Pancreas (tissue), 10 donors: ENCODE measurements at regions not wholly inside any gene's neighbourhood (a gene's known extent, or its start where the extent isn't known, plus 50 kb on each side); places are given as distances from the start of the nearest gene placed in this dataset.
A peak's percentile ranks its signal among the peaks of the same experiment; 100 is the strongest.

Source experiments
- ATAC-seq, 4 donors: fragments of 200-7000 bp; cut with Tn5 transposase; one replicate each; pipeline versions ENCODE4 v1.8.0 to v1.9.1; 2020; ENCODE audit warnings: mild to moderate bottlenecking in 4 of 4, moderate library complexity in 4 of 4
- DNase-seq, 6 donors: peaks; one replicate each; pipeline ENCODE4 v3.0.0-alpha.2; 2020
- FAIRE-seq: peaks from 2 replicates; lab custom pipeline; 2012; peaks lifted over from hg19 to GRCh38; lab: Jason Lieb, UNC
- H3K27ac ChIP-seq, 4 donors: fragments of 200-600 bp; sonication (generic); 1 replicate in 3 of 4; 2 replicates in 1 of 4; pipeline versions ENCODE4 v1.5.0 to v1.8.0; 2020
- H3K27me3 ChIP-seq, 4 donors: fragments of 200-600 bp; one replicate each; pipeline ENCODE4 v1.8.0; 2021
- H3K36me3 ChIP-seq, 3 donors: fragments of 200-600 bp; sonication (generic) in 1 of 3; one replicate each; pipeline versions ENCODE4 v1.5.0 to v1.8.0; 2020 to 2021
- H3K4me1 ChIP-seq, 3 donors: fragments of 200-600 bp; one replicate each; pipeline ENCODE4 v1.8.0; 2021
- H3K4me3 ChIP-seq, 4 donors: fragments of 200-600 bp; sonication (generic) in 2 of 4; one replicate each; pipeline versions ENCODE4 v1.5.0 to v1.8.0; 2020 to 2021
- H3K9me3 ChIP-seq, 4 donors: fragments of 200-600 bp; one replicate each; pipeline ENCODE4 v1.8.0; 2021
- WGBS, 2 donors: extraction: QIAGEN DNeasy Blood & Tissue Kit; methylation state at CpG; one replicate each; pipeline ENCODE4 v1.1.7; 2013; 5-methylcytosine and 5-hydroxymethylcytosine counted together
- intact Hi-C, 3 donors: fragments of 100-400 bp; cut with DNase I; formaldehyde crosslinking; loops; one replicate each; pipeline versions ENCODE4 v1.11.1 to v1.14.2; 2022
- TF ChIP-seq, protein P1 (sequence below), 4 donors: fragments of 200-600 bp; sonication (generic) in 3 of 4; IDR thresholded peaks; one replicate each; pipeline versions ENCODE4 v1.5.0 to v1.8.0; 2021; ENCODE audit warnings: antibody characterized with exemption in 4 of 4
- donor health status: healthy with polysubstance abuse.
- donor health status: DM: no; HTN: no; CAD: no; lungs with moderate emphysema.
- donor health status: DM: no; HTN: no; CAD: no.
- donor health status: control.
- donor health status: control.
- donor health status: Bipolar disorder and iron deficiency.
- donor health status: DM: yes; HTN: yes; CAD: no.
- donor health status: DM: no; HTN: no; CAD: no.
- donor health status: DM: no; HTN: no; CAD: no.
- donor health status: DM: yes; HTN: yes; CAD: no.

DNA sequence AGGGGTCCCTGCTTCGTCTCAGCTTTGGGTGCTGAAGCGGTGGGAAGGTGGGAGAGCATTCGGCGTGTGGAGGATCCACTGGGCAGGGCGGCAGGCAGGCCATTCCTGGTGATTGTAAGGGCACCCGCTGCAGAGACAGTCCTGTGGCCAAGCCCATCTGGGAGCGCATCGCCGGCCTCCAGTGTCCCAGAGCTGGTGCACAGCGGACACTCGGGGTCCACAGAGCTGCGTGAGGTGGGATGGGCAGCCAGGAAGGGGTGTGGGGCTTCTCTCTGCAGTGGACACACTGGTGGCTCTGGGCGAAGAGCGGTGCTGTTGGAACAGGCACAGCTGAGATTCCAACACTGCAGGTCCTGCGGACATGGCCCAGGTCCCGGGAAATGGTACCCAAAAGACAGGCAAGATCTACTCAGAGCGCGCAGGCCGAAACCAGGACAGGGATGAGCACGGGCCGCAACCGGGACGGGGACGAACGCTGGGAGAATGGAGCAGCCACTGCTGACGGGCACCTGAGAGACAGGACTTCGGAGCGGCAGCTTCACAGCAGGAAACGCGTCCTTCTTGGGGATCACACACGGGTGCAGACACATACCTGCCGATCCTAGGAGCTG is 188.2 kb downstream of the ERMARD start:
- intact Hi-C loops, result no loop called here
- H3K36me3 ChIP-seq, result no peaks in the 10 kb centered on the region
- no peak overlapping the region for H3K4me3 ChIP-seq
- WGBS, 2 donors, result 92 to 94% methylated on average over 32 of the region's 32 CpGs
- no peaks in the 10 kb centered on the region for H3K9me3 ChIP-seq
- no peak for FAIRE-seq
- TF ChIP-seq, protein P1, sequence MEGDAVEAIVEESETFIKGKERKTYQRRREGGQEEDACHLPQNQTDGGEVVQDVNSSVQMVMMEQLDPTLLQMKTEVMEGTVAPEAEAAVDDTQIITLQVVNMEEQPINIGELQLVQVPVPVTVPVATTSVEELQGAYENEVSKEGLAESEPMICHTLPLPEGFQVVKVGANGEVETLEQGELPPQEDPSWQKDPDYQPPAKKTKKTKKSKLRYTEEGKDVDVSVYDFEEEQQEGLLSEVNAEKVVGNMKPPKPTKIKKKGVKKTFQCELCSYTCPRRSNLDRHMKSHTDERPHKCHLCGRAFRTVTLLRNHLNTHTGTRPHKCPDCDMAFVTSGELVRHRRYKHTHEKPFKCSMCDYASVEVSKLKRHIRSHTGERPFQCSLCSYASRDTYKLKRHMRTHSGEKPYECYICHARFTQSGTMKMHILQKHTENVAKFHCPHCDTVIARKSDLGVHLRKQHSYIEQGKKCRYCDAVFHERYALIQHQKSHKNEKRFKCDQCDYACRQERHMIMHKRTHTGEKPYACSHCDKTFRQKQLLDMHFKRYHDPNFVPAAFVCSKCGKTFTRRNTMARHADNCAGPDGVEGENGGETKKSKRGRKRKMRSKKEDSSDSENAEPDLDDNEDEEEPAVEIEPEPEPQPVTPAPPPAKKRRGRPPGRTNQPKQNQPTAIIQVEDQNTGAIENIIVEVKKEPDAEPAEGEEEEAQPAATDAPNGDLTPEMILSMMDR (IDR thresholded peaks at IDR 0.05), result no peak
- DNase-seq, result peak in 1 of 6 donors; percentile 58
- H3K27ac ChIP-seq, result no peak overlapping the region
- no peaks in the 10 kb centered on the region for H3K27me3 ChIP-seq
- H3K4me1 ChIP-seq, result peaks cover 7 to 12% (median 8%) of the 10 kb centered on the region in 3 donors
- no peak for ATAC-seq

DNA sequence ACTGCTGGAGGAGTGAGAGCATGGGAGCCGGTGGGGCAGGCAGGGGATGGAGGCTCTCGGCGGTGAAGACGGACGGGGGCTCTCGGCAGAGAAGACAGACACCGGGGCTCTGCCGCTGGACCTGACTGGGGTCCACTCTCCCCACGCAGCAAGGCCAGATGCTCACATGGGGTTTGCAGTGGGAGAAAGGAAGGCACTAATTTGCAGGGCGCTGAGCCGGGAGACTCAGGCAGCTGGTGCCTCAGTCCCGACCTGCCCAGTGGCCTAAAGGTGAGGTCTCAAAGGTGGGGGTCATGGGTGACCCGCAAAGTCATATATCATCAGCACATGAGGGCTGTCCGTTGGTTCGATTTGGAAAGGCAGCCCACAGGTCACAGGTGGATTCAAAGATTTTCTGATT is 187.3 kb downstream of the ERMARD start:
- Histone ChIP-seq H3K4me3 (no peak overlapping the region), H3K36me3 (no peaks in the 10 kb centered on the region), H3K27me3 (no peaks in the 10 kb centered on the region), H3K27ac (no peak overlapping the region), H3K4me1 (peaks cover 15 to 19% (median 16%) of the 10 kb centered on the region in 3 donors), H3K9me3 (no peaks in the 10 kb centered on the region)
- 92 to 94% methylated on average over 15 of the region's 15 CpGs for WGBS, 2 donors
- intact Hi-C loops, result no loop called here
- DNase-seq, result no peak
- TF ChIP-seq, protein P1 (IDR thresholded peaks at IDR 0.05), result no peak
- no peak for FAIRE-seq
- no peak for ATAC-seq

DNA sequence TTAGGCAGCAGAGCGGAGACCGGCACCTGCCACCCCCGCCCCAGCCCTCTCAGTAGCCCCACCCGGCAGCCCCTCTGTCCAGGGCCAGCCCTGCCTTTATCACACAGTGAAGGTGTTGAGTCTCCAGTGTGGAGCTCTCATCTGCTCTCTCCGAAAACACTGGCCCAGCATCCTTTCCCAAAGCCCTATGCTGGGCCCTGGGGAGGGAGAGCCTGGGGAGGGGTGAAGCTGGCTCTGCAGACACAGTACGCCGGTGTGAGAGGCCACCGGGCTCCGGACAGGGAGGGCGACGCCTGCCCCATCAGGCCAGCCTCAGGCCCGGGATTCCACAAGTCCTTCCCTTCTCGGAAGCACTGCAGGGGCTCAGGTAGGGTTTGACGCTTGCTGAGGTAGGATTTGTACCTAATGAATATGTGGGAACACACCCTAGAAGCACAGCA is 186.9 kb downstream of the ERMARD start:
- Histone ChIP-seq H3K27me3 (no peaks in the 10 kb centered on the region), H3K4me3 (no peak overlapping the region), H3K4me1 (peaks cover 19 to 23% (median 21%) of the 10 kb centered on the region in 3 donors), H3K36me3 (no peaks in the 10 kb centered on the region), H3K27ac (no peak overlapping the region), H3K9me3 (no peaks in the 10 kb centered on the region)
- TF ChIP-seq, protein P1 (IDR thresholded peaks at IDR 0.05), result no peak
- FAIRE-seq (no peak), DNase-seq (peak in 1 of 6 donors; percentile 52), ATAC-seq (no peak)
- 87 to 90% methylated on average over 14 of the region's 14 CpGs for WGBS, 2 donors
- intact Hi-C loops, result no loop called here

DNA sequence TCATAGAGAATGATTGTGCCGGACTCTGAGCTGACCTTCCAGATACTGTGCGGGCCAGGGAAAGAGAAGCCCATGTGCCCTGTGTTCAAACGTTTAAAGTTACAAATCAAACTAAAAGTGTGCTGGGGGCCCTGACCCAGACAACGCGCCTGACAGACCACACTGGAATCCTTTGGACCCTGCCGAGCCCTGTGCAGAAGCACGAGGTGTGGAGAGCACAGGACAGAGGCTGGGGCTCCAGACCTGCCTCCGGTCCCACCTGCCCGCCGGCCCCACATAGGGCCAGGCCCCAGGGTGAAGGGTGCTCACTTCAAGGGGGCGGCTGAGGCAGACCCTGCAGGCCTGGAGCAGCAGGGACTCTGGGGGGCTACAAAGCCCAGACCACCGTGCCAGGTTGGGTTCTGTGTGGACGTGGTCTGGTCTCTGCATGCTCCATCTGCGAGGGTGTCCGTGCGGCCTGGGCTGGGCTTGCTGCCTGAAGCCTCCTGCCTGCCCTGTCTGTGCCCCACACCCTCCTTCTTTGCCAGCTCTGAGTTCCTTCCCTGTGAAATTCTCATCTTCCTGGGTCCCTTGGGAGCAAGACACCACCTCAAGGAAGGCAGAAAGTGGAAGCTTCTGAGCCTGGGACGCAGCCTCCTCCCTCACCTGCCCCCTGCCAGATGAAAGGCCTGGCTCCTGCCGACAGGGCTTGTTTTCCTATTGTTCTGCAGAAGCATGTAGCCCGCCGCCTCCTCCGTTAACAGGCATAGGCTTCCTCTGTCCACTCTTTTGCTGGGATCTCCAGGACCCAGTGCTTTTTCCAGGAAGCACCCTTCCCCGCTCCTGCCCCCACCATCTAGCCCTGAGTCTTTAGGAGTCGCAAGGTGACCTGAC is 186.2 kb downstream of the ERMARD start:
- Histone ChIP-seq H3K9me3 (no peaks in the 10 kb centered on the region), H3K4me3 (no peak overlapping the region), H3K36me3 (no peaks in the 10 kb centered on the region), H3K27me3 (no peaks in the 10 kb centered on the region), H3K4me1 (peaks cover 22 to 26% (median 22%) of the 10 kb centered on the region in 3 donors), H3K27ac (no peak overlapping the region)
- WGBS, 2 donors, result 88 to 90% methylated on average over 23 of the region's 23 CpGs
- TF ChIP-seq, protein P1 (IDR thresholded peaks at IDR 0.05), result no peak
- ATAC-seq (no peak), DNase-seq (no peak), FAIRE-seq (no peak)
- intact Hi-C loops, result no loop called here
